Mesendoderm (in vitro differentiated cells): ENCODE measurements at regions not wholly inside any gene's neighbourhood (a gene's known extent, or its start where the extent isn't known, plus 50 kb on each side); places are given as distances from the start of the nearest gene placed in this dataset.
"Not testable (repeated sequence)": the region's sequence is repeated elsewhere in the genome, so short reads cannot be mapped to it uniquely, and the experiment has no call there.

Experiments used
- DNase-seq: peaks from one replicate; pipeline ENCODE4 v3.0.0; 2013
- H2AK5ac ChIP-seq: 2 replicates; pipeline ENCODE4 v1.6.1; 2013; ENCODE audit warnings: low read length, inconsistent platforms
- H2BK120ac ChIP-seq: 2 replicates; pipeline ENCODE4 v1.6.1; 2013; ENCODE audit warnings: low read depth, mild to moderate bottlenecking, low read length, moderate library complexity, mixed read lengths
- H2BK15ac ChIP-seq: replicated peaks from 2 replicates; pipeline ENCODE4 v1.6.1; 2013; ENCODE audit warnings: low read depth, mild to moderate bottlenecking, moderate library complexity
- H2BK5ac ChIP-seq: 2 replicates; pipeline ENCODE4 v1.6.1; 2013; ENCODE audit warnings: low read length, inconsistent platforms
- H3K18ac ChIP-seq: 2 replicates; pipeline ENCODE4 v1.6.1; 2013; ENCODE audit warnings: mild to moderate bottlenecking, low read length, mixed read lengths
- H3K23ac ChIP-seq: one replicate; pipeline ENCODE4 v1.6.1; 2013; ENCODE audit warnings: low read length
- H3K27ac ChIP-seq: 2 replicates; pipeline ENCODE4 v1.5.1; 2013; ENCODE audit warnings: low read depth, mild to moderate bottlenecking, inconsistent platforms, low read length, moderate library complexity
- H3K27me3 ChIP-seq: 2 replicates; pipeline ENCODE4 v1.6.1; 2013; ENCODE audit warnings: low read length, control low read depth, mild to moderate bottlenecking, inconsistent platforms; ENCODE audit not compliant: insufficient read depth, poor library complexity
- H3K36me3 ChIP-seq: 2 replicates; pipeline ENCODE4 v1.6.1; 2013; ENCODE audit warnings: low read length, inconsistent platforms; ENCODE audit not compliant: control insufficient read depth, insufficient read depth
- H3K4ac ChIP-seq: one replicate; pipeline ENCODE4 v1.6.1; 2013; ENCODE audit warnings: low read depth, mild to moderate bottlenecking, low read length, moderate library complexity
- H3K4me1 ChIP-seq: 2 replicates; pipeline ENCODE4 v1.6.1; 2013; ENCODE audit warnings: low read depth, low read length, inconsistent platforms; ENCODE audit not compliant: control insufficient read depth
- H3K4me2 ChIP-seq: 2 replicates; pipeline ENCODE4 v1.6.1; 2013; ENCODE audit warnings: low read length
- H3K4me3 ChIP-seq: 2 replicates; pipeline ENCODE4 v1.5.1; 2013; ENCODE audit warnings: mild to moderate bottlenecking, low read length
- H3K56ac ChIP-seq: one replicate; pipeline ENCODE4 v1.6.1; 2013; ENCODE audit warnings: low read length
- H3K79me1 ChIP-seq: 2 replicates; pipeline ENCODE4 v1.6.1; 2013; ENCODE audit warnings: low read length, inconsistent platforms
- H3K79me2 ChIP-seq: 2 replicates; pipeline ENCODE4 v1.6.1; 2013; ENCODE audit warnings: mild to moderate bottlenecking, low read length; ENCODE audit not compliant: control insufficient read depth, insufficient read depth
- H3K9ac ChIP-seq: 2 replicates; pipeline ENCODE4 v1.6.1; 2013; ENCODE audit warnings: low read length, inconsistent platforms
- H4K5ac ChIP-seq: one replicate; pipeline ENCODE4 v1.6.1; 2013; ENCODE audit warnings: low read length
- H4K8ac ChIP-seq: one replicate; pipeline ENCODE4 v1.6.1; 2013; ENCODE audit warnings: low read depth, mild to moderate bottlenecking, control low read depth, low read length, moderate library complexity
- WGBS: extraction: QIAGEN DNeasy Blood & Tissue Kit; methylation state at CpG from one replicate; pipeline ENCODE4 v1.1.7; 2013; ENCODE audit warnings: low lambda C conversion rate, missing lambda C conversion rate; ENCODE audit not compliant: insufficient coverage; ENCODE audit errors: extremely low coverage; 5-methylcytosine and 5-hydroxymethylcytosine counted together

DNA sequence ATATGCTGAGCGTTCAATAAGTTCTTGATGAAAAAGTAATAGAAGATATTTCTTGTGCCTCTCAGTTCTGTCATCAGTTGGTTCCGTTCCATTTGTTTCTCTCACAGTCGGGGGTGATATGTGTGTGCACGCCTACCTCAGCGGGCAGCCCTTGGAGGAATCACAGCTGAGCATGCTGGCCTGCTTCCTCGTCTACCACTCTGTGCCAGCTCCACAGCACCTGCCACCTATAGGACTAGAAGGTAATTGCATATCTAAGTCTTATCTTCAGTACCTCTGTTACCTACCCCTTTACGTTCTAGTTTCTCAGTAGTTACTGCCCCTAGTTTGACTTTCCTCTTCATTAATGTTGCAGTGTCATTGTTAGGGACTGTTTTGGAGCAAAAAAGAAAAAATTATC, 171.7 kb upstream of the PLGLB1 start:
- WGBS = no CpG with 5 or more reads among the region's 7 CpGs
- not testable (repeated sequence) for H3K4me3 ChIP-seq, H3K23ac ChIP-seq, H4K8ac ChIP-seq, H3K27me3 ChIP-seq, H3K18ac ChIP-seq, DNase-seq, H3K36me3 ChIP-seq, H2BK5ac ChIP-seq, H4K5ac ChIP-seq, H3K79me1 ChIP-seq, H2BK120ac ChIP-seq, H3K4me1 ChIP-seq, H3K56ac ChIP-seq, H3K4me2 ChIP-seq, H2BK15ac ChIP-seq, H3K4ac ChIP-seq, H3K27ac ChIP-seq, H2AK5ac ChIP-seq, H3K79me2 ChIP-seq, H3K9ac ChIP-seq

DNA sequence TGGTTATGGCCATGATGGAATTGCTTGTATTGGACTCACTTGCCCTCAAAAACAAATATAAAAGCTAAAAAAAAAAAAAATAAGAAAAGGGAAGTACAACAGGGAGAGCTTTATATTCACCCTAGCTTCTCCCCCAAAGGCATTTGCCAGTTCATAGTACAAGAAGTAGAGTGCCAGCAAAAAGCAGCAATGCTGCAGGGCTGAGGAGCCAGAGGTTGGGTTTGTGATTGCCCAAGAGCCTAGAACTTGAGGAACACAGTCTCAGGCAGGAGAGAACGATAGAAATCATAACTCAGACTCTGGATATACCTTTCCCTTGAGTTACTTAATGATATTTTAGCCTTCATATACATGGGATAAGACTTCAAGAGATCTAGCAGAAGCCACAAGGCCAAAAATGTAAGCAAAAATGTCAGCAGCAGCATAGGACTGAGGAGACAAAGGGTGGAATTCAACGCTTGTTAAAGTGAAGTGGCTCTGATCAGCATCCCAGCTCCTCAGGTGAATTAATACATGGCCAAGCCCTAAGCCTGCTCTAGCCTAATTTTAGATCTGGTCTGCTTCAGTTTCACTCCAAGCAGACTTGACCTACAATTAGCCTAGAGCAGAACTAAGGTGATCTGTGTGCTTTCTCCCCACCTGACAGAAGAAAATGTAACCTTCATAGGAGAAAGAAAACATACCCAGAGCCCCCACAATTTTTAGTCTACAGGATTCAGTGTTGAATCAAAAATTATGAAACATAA, 172.8 kb upstream of the PLGLB1 start:
- H3K56ac ChIP-seq, H4K5ac ChIP-seq, H3K18ac ChIP-seq, H3K79me1 ChIP-seq, H3K9ac ChIP-seq, H3K4me2 ChIP-seq, H3K4ac ChIP-seq, H2BK5ac ChIP-seq, H2AK5ac ChIP-seq, H3K23ac ChIP-seq, H3K27me3 ChIP-seq, H3K4me3 ChIP-seq, H3K4me1 ChIP-seq, H4K8ac ChIP-seq, H2BK120ac ChIP-seq, H2BK15ac ChIP-seq, DNase-seq, H3K79me2 ChIP-seq, H3K27ac ChIP-seq, H3K36me3 ChIP-seq: not testable (repeated sequence)
- no CpG with 5 or more reads among the region's 2 CpGs for WGBS

DNA sequence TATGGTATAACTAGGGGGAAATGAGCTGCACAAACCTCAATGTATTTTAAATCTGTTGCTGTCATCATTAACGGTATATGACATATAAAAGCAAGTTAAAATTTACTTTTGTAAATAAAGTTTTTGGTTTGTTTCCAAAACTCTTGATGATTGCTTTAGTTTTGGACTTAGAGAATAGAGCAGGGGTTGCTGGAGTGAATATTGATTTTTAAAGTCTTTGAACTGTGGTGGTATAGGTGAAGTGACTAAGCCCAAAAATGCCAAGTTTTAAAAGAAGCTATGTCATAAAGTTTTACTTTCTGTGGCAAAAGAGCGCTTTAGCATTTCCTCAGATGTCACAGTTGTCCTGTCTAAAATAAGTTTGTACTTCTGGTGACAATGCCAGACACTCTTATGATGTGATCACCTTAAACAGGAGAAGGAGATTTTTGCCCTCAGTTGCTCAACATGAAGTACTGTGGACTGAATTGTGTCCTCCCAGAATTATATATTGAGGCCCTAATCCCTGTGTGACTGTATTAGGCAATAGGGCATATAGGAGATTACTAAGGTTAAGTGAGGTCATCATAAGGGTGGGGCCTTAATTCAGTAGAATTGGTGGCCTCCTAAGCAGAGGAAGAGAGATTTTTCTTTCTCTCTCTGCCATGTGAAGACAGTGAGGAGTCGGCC, 175.2 kb upstream of the PLGLB1 start:
- H3K9ac ChIP-seq, H3K18ac ChIP-seq, H3K56ac ChIP-seq, H2AK5ac ChIP-seq, H3K4me2 ChIP-seq, H3K4me1 ChIP-seq, H3K79me2 ChIP-seq, H2BK120ac ChIP-seq, H2BK15ac ChIP-seq, H3K36me3 ChIP-seq, H3K27ac ChIP-seq, H4K8ac ChIP-seq, DNase-seq, H3K23ac ChIP-seq, H3K4ac ChIP-seq, H3K27me3 ChIP-seq, H3K79me1 ChIP-seq, H3K4me3 ChIP-seq, H4K5ac ChIP-seq, H2BK5ac ChIP-seq: not testable (repeated sequence)
- no CpG with 5 or more reads among the region's 3 CpGs for WGBS

DNA sequence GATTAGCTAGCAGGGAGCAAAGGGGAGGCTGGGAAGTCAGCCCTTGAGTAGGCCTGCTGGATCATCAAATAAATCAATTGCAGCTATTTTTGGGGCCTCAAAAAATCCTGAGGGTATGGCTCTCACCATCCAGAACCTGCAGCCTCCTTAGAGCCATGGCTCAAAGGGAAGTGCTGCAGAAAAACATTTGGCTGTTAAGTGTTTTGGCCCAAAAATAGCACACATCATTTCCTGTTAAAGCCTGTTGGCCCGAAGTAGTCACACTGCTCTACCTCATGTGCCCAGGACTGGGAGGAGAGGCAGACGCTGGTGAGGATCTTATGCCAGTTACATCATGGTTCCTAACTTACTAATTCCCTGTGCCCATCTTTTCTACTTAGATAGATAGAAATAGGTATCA, 176.8 kb upstream of the PLGLB1 start:
- not testable (repeated sequence) for H4K8ac ChIP-seq, H2AK5ac ChIP-seq, H3K4me1 ChIP-seq, H3K27ac ChIP-seq, H3K4me2 ChIP-seq, DNase-seq, H2BK120ac ChIP-seq, H3K79me1 ChIP-seq, H3K4ac ChIP-seq, H3K9ac ChIP-seq, H3K4me3 ChIP-seq, H3K18ac ChIP-seq, H3K36me3 ChIP-seq, H3K79me2 ChIP-seq, H3K56ac ChIP-seq, H4K5ac ChIP-seq, H2BK5ac ChIP-seq, H3K23ac ChIP-seq, H3K27me3 ChIP-seq, H2BK15ac ChIP-seq
- WGBS = no CpG with 5 or more reads among the region's 2 CpGs

DNA sequence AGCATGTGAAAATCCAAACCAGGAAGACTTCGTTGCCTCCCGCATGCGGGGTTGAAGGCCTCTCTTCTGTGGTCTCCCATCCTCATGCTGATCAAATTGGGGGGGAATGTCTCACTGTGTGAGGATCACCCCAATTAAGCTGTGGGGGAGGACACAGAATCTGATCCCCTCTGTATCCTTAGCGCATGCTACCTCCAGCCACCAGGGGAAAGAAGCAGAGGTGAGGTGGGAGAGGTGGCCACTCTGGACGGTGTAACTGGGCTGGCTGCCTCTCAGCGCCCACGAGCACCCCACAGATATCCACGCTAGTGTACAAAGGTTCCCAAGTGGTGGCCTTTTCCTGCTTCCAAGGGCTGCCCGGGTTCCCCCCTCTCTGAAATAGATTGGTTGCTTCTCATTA, 177.6 kb upstream of the PLGLB1 start:
- H4K8ac ChIP-seq, DNase-seq, H3K4me2 ChIP-seq: not testable (repeated sequence)

More for the DNA sequence above, 177.6 kb upstream of the PLGLB1 start:
- H3K4ac ChIP-seq, H3K4me3 ChIP-seq, H3K27me3 ChIP-seq, H3K18ac ChIP-seq, H2AK5ac ChIP-seq, H3K27ac ChIP-seq, H2BK120ac ChIP-seq, H4K5ac ChIP-seq, H3K79me2 ChIP-seq, H3K4me1 ChIP-seq, H3K23ac ChIP-seq, H3K36me3 ChIP-seq, H3K79me1 ChIP-seq, H3K56ac ChIP-seq, H3K9ac ChIP-seq, H2BK15ac ChIP-seq, H2BK5ac ChIP-seq: not testable (repeated sequence)
- WGBS = no CpG with 5 or more reads among the region's 9 CpGs
